ENCODE measurements at regions not wholly inside any gene's neighbourhood (a gene's known extent, or its start where the extent isn't known, plus 50 kb on each side); places are given as distances from the start of the nearest gene placed in this dataset.
"Not testable (repeated sequence)": the region's sequence is repeated elsewhere in the genome, so short reads cannot be mapped to it uniquely, and the experiment has no call there.

DNA sequence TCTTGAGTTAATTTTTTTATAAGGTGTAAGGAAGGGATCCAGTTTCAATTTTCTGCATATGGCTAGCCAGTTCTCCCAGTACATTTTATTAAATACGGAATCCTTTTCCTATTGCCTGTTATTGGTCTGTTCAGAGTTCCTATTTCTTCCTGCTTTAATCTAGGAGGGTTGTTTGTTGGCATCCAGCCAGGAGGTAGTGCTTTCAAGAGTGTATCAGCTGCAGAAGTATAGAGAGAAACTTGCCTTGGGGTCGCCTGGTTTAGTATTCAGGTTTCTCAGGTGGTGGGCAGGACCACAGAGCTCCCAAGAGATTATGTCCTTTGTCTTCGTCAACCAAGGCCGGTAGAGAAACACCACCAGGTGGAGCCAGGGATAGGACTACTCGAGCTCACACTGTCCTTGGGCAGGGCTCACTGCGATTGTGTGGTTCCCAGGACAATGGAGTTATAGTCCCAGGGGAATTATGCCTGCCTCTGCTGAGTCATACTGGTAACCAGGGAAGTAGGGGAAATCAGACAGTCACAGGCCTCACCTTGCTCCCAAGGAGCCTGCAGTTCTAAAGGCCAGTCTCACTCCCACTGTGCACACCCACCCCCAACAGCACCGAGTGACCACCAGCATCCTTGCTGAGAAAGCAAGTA, 168.1 kb downstream of the VSIG4 start:
- H3K9me3 ChIP-seq (ENCODE audit: low read depth): no peaks in the 10 kb centered on the region
- peak in 1 of 2 donors; percentile 4 for DNase-seq (ENCODE audit: low read depth in 1 of 2, low spot score in 1 of 2)
- TF ChIP-seq, protein P1, sequence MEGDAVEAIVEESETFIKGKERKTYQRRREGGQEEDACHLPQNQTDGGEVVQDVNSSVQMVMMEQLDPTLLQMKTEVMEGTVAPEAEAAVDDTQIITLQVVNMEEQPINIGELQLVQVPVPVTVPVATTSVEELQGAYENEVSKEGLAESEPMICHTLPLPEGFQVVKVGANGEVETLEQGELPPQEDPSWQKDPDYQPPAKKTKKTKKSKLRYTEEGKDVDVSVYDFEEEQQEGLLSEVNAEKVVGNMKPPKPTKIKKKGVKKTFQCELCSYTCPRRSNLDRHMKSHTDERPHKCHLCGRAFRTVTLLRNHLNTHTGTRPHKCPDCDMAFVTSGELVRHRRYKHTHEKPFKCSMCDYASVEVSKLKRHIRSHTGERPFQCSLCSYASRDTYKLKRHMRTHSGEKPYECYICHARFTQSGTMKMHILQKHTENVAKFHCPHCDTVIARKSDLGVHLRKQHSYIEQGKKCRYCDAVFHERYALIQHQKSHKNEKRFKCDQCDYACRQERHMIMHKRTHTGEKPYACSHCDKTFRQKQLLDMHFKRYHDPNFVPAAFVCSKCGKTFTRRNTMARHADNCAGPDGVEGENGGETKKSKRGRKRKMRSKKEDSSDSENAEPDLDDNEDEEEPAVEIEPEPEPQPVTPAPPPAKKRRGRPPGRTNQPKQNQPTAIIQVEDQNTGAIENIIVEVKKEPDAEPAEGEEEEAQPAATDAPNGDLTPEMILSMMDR (IDR thresholded peaks at IDR 0.05; ENCODE audit: low read depth, low read length): no peak
- no peaks in the 10 kb centered on the region for H3K27me3 ChIP-seq
- H3K36me3 ChIP-seq: no peaks in the 10 kb centered on the region
- no peak overlapping the region for H3K4me3 ChIP-seq
- H3K27ac ChIP-seq: no peak overlapping the region
- no peaks in the 10 kb centered on the region for H3K4me1 ChIP-seq (ENCODE audit: low read depth)

GRCh38 chrX:65870544-65870943, 169.3 kb downstream of the VSIG4 start:
- not testable (repeated sequence) for H3K27ac ChIP-seq; H3K4me3 ChIP-seq; H3K27me3 ChIP-seq; H3K36me3 ChIP-seq; DNase-seq (ENCODE audit: low read depth in 1 of 2, low spot score in 1 of 2); H3K9me3 ChIP-seq (ENCODE audit: low read depth); H3K4me1 ChIP-seq (ENCODE audit: low read depth)

GRCh38 chrX:65866773-65867172, 173.1 kb downstream of the VSIG4 start:
- Histone ChIP-seq H3K4me1 (ENCODE audit: low read depth) (no peaks in the 10 kb centered on the region), H3K27me3 (no peaks in the 10 kb centered on the region), H3K36me3 (no peaks in the 10 kb centered on the region), H3K4me3 (no peak overlapping the region), H3K27ac (no peak overlapping the region), H3K9me3 (ENCODE audit: low read depth) (no peaks in the 10 kb centered on the region)
- no peak for DNase-seq (ENCODE audit: low read depth in 1 of 2, low spot score in 1 of 2)
- TF ChIP-seq, protein P1 (IDR thresholded peaks at IDR 0.05; ENCODE audit: low read depth, low read length): no peak

- H3K27ac ChIP-seq: no peak overlapping the region
- TF ChIP-seq, protein P1 (IDR thresholded peaks at IDR 0.05; ENCODE audit: low read depth, low read length): no peak
- no peaks in the 10 kb centered on the region for H3K27me3 ChIP-seq
These were observed 173.7 kb downstream of the VSIG4 start for GRCh38 chrX:65866146-65866545.

GRCh38 chrX:65862638-65863037, 177.2 kb downstream of the VSIG4 start:
- TF ChIP-seq, protein P1 (IDR thresholded peaks at IDR 0.05; ENCODE audit: low read depth, low read length): no peak

More at GRCh38 chrX:65866146-65866545, 173.7 kb downstream of the VSIG4 start:
- Histone ChIP-seq H3K4me3 (no peak overlapping the region), H3K36me3 (no peaks in the 10 kb centered on the region), H3K4me1 (ENCODE audit: low read depth) (no peaks in the 10 kb centered on the region), H3K9me3 (ENCODE audit: low read depth) (no peaks in the 10 kb centered on the region)
- DNase-seq (ENCODE audit: low read depth in 1 of 2, low spot score in 1 of 2): no peak

DNA sequence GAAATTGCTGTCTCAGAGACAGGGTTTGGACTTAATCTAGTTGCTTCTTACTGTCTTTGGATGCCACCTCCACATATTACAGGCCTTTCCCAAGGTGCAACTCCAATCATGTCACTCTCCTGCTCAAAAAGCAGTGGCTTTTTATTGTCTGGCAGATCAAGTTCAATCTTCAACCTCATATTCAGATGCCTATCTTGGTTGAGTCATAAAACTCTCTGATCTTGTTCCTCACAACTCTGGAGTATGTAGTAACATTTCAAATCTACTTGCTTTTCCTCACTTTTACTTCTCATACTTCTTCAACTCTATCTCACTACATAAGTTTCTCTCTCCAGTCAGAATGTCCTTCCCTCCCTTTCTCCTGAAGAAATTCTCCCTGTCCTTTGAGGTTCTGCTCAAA, 180.6 kb downstream of the VSIG4 start:
- DNase-seq (ENCODE audit: low read depth in 1 of 2, low spot score in 1 of 2): no peak

More at GRCh38 chrX:65862638-65863037, 177.2 kb downstream of the VSIG4 start:
- H3K4me1 ChIP-seq (ENCODE audit: low read depth): no peaks in the 10 kb centered on the region
- H3K4me3 ChIP-seq: no peak overlapping the region
- H3K27ac ChIP-seq: no peak overlapping the region
- DNase-seq (ENCODE audit: low read depth in 1 of 2, low spot score in 1 of 2): no peak
- H3K9me3 ChIP-seq (ENCODE audit: low read depth): no peaks in the 10 kb centered on the region
- no peaks in the 10 kb centered on the region for H3K36me3 ChIP-seq
- H3K27me3 ChIP-seq: no peaks in the 10 kb centered on the region

GRCh38 chrX:65854437-65854836, 185.4 kb downstream of the VSIG4 start:
- H3K36me3 ChIP-seq; H3K4me3 ChIP-seq; H3K27me3 ChIP-seq; DNase-seq (ENCODE audit: low read depth in 1 of 2, low spot score in 1 of 2); H3K9me3 ChIP-seq (ENCODE audit: low read depth); H3K27ac ChIP-seq; H3K4me1 ChIP-seq (ENCODE audit: low read depth): not testable (repeated sequence)

More for the DNA sequence above, 180.6 kb downstream of the VSIG4 start:
- Histone ChIP-seq H3K4me3 (no peak overlapping the region), H3K4me1 (ENCODE audit: low read depth) (no peaks in the 10 kb centered on the region), H3K9me3 (ENCODE audit: low read depth) (no peaks in the 10 kb centered on the region), H3K27me3 (no peaks in the 10 kb centered on the region), H3K36me3 (no peaks in the 10 kb centered on the region), H3K27ac (no peak overlapping the region)
- TF ChIP-seq, protein P1 (IDR thresholded peaks at IDR 0.05; ENCODE audit: low read depth, low read length): no peak

- H3K27ac ChIP-seq; H3K27me3 ChIP-seq; H3K9me3 ChIP-seq (ENCODE audit: low read depth); H3K4me1 ChIP-seq (ENCODE audit: low read depth); H3K36me3 ChIP-seq; DNase-seq (ENCODE audit: low read depth in 1 of 2, low spot score in 1 of 2); H3K4me3 ChIP-seq: not testable (repeated sequence)
These were observed 183.9 kb downstream of the MSN start for GRCh38 chrX:65851306-65851705.

DNA sequence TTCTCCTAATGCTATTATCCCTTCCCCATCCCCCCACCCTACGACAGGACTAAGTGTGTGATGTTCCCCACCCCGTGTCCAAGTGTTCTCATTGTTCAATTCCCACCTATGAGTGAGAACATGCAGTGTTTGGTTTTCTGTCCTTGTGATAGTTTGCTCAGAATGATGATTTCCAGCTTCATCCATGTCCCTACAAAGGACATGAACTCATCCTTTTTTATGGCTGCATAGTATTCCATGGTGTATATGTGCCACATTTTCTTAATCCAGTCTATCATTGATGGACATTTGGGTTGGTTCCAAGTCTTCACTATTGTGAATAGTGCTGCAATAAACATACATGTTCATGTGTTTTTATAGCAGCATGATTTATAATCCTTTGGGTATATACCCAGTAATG, 183.4 kb downstream of the MSN start:
- not testable (repeated sequence) for H3K36me3 ChIP-seq; H3K9me3 ChIP-seq (ENCODE audit: low read depth); DNase-seq (ENCODE audit: low read depth in 1 of 2, low spot score in 1 of 2); H3K4me3 ChIP-seq; H3K27ac ChIP-seq; H3K4me1 ChIP-seq (ENCODE audit: low read depth); H3K27me3 ChIP-seq
